SIG-M5 treated with dmso at 0.1 percent for 504 hours (cell line): ENCODE measurements at regions not wholly inside any gene's neighbourhood (a gene's known extent, or its start where the extent isn't known, plus 50 kb on each side); places are given as distances from the start of the nearest gene placed in this dataset.

ENCODE experiments used
- DNase-seq: peaks from one replicate; lab custom pipeline; 2025; ENCODE audit not compliant: unreplicated experiment; lab: John Stamatoyannopoulos, UW

GRCh38 chr4:161237495-161237894 lies 926.3 kb downstream of the FSTL5 start:
- no peak for DNase-seq

DNA sequence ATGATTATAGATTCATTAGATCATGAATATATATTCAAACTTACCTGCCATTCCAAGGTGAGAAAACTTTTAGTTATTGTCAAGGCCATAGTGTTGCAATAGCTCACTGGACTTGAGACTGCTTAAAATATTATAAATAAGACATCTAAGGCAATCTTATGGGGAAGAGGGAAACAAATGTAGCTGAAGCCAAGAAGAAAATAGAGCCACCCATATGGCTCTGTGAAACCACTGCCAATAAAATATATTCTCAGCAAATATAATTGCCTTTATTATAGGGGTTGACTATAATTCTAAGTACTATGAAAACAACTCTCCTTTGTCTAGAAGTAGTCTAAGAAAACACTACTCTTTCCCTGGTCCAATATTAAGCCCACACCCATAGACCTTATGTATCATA lies 938.5 kb downstream of the FSTL5 start:
- DNase-seq: no peak

- no peak for DNase-seq
Measured at GRCh38 chr4:161222889-161223288, 940.9 kb downstream of the FSTL5 start.

DNA sequence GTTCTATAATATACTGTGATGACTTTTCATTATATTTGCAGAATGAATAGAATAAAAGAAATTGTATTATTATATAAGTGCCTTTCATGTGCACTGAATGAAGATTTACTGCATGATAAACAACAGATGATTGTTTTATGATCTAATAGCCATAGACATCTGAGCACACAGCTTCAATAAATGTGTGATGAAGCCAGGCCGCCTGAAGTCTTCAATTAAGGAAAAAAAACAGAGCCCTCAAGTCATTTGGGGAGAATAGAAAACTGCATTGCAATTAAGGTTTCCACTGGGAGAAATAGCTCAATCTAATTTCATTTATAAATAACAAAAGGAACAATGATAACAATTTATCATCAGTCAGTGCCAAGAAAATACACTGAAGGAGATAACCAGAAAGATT lies 955.2 kb downstream of the FSTL5 start:
- DNase-seq: no peak

DNA sequence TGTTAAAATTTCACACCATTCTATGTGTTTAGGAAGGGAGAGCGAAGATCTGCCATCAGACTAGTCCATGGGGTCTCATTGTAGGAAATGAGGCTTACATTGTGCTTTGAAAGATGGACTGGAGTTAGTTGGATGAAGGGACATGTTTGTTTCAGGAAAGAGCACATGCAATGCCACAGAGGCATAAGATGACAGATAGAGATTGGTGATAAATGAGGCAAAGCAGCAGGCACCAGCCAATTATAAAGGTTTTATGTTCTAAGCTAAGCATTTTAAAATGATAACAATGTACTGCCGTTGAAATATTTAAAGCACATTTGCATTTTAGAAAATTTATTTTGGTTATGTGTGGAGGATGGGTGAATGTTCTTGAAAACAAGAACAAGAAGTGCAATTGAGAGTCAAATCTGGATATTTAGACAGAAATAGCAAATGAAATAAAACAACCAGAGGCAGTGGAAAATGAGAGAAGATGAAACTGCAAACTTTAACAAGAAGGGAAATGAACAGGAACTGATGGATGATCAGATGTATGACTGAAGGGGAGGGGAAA lies 957.2 kb downstream of the FSTL5 start:
- no peak for DNase-seq

- no peak for DNase-seq
Measured at GRCh38 chr4:161203865-161204264, 959.9 kb downstream of the FSTL5 start.

DNA sequence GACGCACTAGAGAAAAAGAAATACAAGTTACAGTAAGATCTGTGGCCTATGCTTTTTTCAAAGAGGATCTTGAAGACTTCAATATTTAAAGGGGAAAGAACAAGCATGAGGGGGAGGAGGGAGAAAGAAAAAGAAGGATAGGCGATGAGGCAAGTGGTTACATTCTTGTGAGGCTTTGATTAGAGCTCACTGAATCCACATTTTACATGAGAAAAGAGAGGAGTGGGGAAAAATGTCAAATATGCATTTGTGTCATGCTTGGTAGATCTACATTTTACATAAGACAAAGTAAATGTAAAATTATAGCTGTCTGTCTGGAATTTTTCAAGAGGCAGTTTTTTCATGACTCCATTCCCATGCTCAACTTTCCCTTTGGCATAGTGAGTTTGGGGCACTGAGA lies 965.9 kb downstream of the FSTL5 start:
- no peak for DNase-seq

- no peak for DNase-seq
Measured at GRCh38 chr4:161197474-161197873, 966.3 kb downstream of the FSTL5 start.

- DNase-seq: no peak
Measured at GRCh38 chr4:161189286-161190134, 974.3 kb downstream of the FSTL5 start.

DNA sequence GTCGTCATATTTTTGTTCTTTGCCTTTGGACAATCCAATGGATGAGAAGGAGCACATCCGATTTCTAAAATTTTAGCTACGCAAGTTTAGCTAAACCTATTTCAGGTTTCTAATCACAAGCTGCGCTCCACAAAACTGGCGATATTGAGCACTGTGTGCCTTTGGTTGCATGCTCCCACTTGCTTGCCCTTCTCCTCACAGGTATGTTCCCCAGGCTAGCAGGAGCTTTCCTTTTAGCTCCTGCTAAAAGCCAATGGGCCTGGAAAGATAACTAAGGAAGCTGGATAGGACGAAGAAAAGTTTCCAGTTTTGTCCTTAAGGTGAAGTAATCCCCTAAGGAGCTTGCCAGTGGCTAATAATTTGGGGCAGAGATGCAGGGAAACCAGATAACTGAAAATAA lies 975.2 kb downstream of the FSTL5 start:
- DNase-seq: no peak

GRCh38 chr4:161187569-161187968 lies 976.2 kb downstream of the FSTL5 start:
- DNase-seq: no peak

GRCh38 chr4:161186750-161187149 lies 977.0 kb downstream of the FSTL5 start:
- no peak for DNase-seq

DNA sequence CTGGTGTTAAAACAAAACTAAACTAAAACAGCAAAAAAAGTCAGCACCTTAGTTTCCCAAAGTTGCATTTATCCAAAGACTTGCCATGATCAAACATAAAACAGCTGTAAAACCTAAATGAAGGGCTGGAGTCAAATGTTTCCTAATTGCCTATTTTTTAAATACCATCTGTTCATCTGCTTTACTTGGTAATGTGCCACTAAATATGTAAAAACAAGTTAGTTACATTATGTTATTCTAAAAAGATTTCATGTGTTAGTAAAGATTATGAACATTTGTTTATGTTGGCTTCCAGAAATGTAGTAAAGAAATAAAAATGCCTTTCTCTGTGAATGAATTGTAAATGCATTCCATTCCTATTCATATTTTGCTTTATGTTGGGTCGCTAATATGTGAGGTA lies 977.8 kb downstream of the FSTL5 start:
- no peak for DNase-seq

DNA sequence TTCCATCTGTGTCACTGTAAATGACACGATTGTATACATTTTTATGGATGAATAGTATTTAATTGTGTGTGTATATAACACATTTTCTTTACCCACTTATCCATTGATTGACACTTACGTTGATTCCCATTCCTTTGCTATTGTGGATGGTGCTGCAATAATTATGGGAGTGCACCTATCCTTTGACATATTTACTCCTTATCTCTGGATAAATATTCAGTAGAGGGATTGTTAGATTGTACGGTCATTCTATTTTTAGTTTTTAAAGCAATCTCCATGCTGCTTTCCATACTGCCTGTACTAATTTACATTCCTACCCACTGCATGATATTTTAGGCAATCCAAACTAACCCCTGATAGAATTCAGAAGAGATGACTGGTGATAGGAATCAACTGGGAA lies 980.1 kb downstream of the FSTL5 start:
- DNase-seq: no peak

GRCh38 chr4:161182913-161183312 lies 980.9 kb downstream of the FSTL5 start:
- DNase-seq: no peak

- no peak for DNase-seq
Measured at GRCh38 chr4:161178310-161178709, 985.5 kb downstream of the FSTL5 start.

- no peak for DNase-seq
Measured at GRCh38 chr4:161172396-161173026, 991.3 kb downstream of the FSTL5 start.

DNA sequence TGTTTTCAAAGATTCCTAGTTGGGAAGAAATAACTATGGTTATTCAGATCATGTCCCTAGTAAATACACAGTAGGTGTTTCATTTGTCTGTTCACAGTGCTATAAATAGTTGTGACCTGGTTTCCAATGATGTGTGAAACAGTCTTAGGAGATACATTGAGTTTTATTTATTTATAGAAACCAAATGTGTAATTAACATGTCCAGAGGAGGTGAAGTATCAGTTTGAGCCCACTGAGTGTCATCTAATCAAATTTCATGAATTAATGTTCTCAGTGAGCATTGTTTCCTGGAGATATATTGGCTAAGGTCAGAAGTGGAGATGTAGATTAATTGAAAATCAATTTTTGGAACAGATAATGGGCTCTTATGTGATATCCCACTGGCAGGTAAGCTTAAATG lies 996.3 kb downstream of the FSTL5 start:
- DNase-seq: no peak

DNA sequence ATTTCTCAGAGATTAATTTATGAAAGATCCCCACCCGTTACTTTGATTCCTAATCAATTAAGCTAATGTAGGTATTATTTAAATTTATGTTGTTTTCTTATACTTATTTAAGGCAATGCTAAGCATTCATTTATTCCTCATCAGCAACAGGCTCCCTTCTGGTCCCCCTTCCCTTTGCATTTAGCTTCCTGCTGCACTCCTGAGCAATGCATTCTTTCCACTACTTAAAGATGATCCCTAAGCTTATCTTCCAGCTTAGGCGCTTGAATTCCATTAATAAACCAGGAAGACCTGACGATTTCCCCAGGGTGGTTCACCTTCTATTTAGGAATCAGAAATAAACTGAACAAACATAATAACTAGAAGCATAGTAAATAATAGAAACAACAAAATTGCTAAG lies 1003.1 kb downstream of the FSTL5 start:
- DNase-seq: no peak

- no peak for DNase-seq
Measured at GRCh38 chr4:161148051-161148450, 1015.7 kb downstream of the FSTL5 start.

DNA sequence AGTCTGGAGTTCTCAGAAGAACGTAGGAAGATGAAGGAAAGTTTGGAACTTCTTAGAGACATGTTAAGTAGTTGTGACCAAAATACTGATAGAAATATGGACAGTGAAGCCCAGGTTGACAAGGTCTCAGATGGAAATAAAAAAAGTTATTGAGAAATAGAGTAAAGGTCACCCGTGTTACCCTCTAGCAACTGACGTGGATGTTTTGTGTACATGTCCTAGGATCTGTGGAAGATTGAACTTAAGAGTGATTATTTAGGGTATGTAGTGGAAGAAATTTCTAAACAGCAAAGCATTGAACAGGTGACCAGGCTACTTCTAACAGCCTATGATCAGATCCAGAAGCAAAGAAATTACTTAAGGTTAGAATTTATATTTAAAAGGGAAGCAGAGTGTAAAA lies 1020.4 kb downstream of the FSTL5 start:
- DNase-seq: no peak

DNA sequence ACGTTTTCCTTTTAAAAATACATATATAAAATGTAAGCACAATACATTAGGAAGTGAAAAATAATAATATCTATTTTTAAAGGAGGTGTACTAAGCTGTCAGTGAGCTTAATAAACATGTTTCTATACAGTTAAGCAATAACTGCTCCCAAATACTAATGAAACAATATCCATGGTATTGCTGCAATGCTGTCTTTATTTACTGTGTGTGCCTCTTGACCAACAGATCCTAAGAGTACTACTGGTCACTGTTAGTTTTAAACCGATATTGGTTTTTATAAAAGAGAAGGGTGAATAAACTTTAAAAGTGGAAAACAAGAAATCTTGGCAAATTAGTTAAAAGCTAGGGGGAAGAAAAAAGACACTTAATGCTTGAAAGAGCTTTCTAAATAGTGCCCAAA lies 1029.0 kb downstream of the FSTL5 start:
- DNase-seq: no peak
